GM18858 (cell line): ENCODE measurements at regions not wholly inside any gene's neighbourhood (a gene's known extent, or its start where the extent isn't known, plus 50 kb on each side); places are given as distances from the start of the nearest gene placed in this dataset.
A peak's percentile ranks its signal among the peaks of the same experiment; 100 is the strongest.
"Not testable (repeated sequence)": the region's sequence is repeated elsewhere in the genome, so short reads cannot be mapped to it uniquely, and the experiment has no call there.

Source experiments
- ATAC-seq: cut with Tn5 transposase; IDR thresholded peaks from one replicate; pipeline ENCODE4 v1.9.1; 2021; ENCODE audit not compliant: unreplicated experiment

DNA sequence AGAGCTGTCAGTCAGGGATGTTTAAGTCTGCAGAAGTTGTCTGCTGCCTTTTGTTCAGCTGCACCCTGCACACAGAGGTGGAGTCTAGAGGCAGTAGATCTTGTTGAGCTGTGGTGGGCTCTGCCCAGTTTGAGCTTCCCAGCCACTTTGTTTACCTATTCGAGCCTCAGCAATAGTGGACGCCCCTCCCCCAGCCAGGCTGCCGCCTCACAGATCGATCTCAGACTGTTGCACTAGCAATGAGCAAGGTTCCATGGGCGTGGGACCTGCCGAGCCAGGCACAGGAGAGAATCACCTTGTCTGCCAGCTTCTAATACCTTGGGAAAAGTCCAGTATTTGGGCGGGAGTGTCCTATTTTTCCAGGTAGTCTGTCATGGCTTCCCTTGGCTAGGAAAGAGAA is 225.1 kb upstream of the RASA1 start:
- no peak for ATAC-seq

DNA sequence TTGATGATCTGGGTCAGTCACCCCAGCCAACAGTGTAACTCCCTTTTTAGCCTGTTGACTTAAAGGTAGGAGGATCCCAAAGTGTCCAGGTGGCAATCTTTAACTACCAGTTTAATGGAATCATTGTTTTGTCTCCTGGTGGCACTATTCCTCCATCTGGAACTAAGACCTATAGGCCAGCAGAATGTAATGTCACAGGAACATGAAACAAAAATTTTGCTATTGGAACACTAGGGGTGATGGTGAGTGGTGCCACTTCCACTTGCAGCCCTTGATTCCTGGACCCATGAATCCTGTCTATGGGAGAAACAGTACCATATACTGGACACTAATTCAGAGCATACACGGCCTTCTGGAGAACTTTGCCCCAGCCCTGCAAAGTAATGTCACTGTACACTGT is 219.5 kb upstream of the RASA1 start:
- ATAC-seq, result no peak

DNA sequence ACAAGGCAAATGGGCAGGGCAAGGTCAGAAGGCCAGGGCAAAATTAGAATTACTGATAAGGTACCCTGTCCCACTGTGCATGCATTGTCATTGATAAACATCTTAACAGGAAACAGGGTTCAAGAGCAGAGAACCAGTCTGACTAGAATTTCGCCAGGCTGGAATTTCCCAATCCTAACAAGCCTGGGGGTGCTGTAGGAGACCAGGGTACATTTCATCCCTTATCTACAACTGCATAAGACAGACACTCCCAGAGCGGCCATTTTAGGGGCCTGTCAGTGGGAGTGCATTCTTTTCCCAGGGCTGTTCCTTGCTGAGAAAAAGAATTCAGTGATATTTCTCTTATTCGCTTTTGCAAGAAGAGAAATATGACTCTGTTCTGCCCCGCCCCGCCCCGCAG is 218.7 kb upstream of the RASA1 start:
- not testable (repeated sequence) for ATAC-seq

DNA sequence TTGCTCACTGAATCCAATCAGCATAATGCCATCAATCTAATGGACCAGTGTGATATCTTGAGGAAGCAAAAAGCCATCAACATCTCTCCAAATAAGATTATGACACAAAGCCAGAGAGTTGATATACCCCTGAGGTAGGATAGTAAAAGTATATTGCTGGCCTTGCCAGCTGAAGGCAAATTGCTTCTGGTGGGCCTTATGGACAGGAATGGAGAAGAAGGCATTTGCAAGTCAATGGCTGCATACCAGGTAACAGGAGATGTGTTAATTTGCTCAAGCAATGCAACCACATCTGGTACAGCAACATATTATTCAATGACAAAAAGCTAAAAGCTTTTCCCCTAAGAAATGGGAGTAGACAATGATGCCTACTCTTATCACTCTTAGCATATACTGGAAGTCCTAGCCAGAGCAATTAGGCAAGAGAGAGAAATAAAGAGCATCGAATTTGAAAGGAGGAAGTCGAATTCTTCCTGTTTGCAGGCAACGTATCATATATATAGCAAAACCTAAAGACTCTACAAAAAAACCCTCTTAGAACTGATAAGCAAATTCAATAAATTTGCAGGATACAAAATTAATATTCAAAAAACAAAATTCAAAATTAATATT is 216.1 kb upstream of the RASA1 start:
- ATAC-seq, result no peak

DNA sequence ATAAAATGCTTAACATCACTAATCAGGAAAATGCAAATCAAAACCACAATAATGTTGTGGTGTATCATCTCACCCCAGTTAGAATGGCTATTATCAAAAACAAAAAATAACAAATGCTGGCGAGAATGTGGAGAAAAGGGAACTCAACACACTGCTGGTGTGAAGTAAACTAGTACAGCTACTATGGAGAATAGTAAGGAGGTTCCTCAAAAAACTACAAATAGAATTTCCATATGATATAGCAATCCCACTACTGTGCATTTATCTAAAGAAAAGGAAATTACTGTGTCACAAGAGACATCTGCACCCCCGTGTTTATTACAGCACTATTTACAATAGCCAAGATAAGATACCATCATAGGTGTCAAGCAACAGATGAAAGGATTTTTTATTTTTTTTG is 214.5 kb upstream of the RASA1 start:
- no peak for ATAC-seq

DNA sequence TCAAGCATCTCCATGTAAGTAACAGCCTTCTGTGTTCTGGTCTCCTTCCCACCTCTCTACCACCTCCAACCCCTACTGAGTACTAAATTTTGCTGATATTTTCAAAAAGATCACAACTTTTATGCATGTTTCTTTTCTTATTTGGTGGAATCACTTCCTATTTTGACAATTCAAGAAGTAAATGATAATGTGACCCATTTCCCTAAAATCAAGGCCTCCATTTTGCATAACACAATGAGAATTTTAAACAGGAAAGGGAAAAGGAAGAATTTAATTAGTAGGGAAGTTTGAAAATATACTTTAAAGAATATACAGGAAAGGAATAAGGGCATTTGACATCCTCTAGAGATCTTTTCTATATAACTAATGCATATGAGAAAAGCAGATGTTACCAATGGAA is 212.9 kb upstream of the RASA1 start:
- no peak for ATAC-seq

DNA sequence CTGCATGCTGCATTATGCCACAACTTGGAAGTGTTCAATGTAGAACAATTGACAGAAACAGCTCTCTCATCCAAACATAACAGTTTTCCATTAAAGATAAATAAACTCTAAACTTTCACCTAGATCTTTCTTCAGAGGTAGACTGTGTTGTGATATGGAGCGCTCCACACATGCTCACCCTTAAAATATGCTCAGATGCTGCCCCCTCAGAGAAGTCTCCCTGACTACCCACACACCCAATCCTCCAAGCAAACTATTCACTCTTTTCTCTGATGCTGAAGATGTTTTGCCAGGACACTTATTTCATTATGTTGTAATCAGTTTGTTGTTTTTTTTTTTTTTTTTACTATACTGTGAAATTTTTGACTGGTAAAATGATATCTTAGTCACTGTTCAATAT is 206.6 kb upstream of the RASA1 start:
- ATAC-seq, result no peak

DNA sequence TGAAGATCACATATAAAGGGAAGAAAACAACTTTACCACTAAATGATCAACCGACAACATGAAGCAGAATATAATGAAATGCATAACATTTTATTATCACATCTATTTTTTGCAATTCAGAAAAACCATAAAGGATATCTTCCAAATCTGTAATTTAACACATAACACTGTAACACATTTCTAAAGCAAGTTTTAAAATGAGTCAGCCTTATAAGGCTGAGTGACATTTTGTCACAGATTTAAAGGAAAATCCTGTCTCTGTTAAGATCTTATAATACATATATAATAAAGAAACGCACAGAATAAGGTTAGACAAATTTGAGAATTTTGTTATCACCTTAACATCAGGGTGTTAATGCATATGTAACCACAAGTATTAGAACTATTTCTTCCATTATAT is 198.4 kb upstream of the RASA1 start:
- ATAC-seq, result no peak

DNA sequence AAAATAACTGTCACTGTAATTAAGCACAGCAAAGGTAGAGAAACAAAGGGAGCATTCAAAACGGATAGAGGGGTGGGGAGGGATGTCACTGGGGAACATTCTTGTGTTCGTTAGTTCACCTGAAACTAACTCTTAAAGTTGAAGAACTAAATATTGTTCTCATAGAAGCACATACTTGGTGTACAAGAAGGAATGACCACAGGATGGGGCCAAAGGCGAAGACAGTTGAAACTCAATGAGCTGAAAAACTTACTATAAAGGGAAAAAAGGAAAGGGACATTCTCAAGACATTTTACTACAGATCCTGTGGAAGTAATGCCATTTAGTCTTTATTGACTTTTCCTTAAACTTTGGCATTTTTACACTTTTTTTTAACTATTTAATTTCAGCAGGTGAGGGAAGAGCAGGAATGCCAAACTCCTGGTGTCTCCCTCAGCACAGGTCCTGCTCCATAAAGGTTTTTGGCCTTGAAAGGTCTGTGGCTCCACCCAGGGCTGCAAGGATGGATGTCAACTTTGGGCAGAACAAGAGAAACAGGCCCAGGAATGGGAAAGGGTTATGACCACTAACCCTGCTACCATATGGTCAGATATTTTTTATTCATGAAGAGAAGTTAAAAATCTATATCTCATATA is 197.6 kb upstream of the RASA1 start:
- ATAC-seq, result no peak

DNA sequence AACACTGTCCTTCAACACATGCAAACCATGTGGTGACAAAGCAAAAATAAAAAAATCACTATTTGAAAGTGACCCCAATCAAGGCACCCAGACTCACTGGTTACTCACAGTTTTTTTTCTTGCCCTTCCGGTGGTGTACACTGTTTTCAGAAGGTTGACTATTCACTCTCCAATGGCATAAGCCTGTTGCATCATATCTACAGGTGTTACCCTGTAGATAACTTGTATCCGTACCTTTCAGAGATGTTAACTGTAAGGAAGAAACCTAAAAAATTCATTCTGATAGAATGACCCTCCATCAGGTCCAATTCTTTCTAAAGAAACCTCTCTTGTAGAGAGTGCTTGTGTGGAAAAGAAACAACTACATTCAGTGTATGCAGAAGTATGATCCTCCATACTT is 193.6 kb upstream of the RASA1 start:
- no peak for ATAC-seq

DNA sequence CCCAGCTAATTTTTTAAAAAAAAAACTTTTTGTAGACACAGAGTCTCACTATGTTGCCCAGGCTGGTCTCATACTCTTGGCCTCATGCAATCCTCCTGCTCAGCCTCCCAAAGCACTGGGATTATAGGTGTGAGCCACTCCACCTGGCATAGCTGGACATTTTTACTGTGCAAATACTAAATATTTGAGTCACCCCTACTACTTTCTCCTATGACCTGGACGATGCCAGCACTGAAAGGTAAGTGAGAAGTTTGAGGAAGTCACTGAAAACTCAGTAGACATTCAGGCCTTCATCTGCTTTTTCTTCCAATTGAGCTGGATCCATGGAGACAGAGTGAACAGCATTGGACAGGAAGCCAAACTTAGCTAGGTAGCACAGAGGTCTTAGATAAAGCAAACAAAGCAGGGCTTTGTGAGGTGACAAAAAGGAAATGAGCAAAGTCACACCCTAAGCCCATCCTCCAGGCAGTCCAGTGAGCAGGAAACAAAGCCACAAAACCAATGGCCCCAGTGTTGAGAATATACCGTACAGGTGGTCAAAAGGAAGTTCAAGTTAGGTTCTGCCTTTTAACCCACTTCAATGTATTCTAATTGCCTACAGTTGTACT is 192.6 kb upstream of the RASA1 start:
- peak; percentile 89 for ATAC-seq

DNA sequence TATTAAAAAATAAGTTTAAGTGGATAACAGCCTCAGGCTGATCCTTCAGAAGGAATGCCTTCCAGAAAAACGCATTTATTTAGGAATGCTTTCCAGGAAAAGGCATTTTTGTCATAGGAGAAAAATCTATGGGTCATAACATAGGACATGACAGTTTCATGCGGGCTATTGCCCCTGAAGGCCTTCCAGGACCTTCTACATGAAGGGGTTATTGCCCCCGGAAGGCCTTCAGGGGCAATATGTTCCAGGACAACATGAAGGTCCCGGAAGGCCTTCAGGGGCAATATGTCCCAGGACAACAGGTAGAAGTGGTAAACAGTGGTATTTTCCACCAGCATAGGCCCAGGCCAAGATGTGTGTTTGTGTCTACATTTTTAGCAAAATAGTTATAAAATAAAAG is 191.3 kb upstream of the RASA1 start:
- ATAC-seq, result no peak

DNA sequence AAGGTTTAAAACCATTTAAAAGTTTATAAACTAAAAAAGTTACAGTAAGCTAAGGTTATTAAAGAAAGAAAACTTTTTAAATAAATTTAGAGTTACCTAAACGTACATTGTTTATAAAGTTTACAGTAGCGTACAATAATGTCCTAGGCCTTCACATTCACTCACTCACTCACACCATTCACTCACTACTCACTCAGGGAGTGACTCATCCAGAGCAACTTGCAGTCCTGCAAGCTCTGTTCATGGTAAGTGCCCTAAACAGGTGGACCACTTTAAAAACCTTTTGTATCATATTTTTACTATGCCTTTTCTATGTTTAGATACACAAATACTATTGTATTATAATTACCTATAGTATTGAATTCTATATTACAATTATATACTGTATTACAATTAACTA is 190.8 kb upstream of the RASA1 start:
- no peak for ATAC-seq

DNA sequence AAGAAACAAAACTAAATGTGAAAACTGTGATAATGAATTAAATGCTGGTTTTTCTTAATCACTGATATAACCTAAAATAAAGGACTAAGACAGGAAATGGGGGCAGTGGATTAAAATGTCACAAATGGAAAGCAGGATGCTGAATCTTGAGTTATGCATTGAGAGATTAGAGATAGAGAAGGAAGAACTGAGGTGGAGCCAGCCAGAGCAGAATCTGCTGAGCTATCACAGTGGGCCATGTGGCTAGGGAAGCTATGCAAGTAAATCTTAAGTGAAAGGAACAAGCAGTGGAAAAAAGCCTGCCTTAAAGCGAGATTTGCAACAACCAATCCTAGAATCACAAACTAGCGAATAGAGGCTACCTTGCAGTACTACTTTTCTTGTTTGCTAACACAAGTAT is 188.5 kb upstream of the RASA1 start:
- no peak for ATAC-seq

DNA sequence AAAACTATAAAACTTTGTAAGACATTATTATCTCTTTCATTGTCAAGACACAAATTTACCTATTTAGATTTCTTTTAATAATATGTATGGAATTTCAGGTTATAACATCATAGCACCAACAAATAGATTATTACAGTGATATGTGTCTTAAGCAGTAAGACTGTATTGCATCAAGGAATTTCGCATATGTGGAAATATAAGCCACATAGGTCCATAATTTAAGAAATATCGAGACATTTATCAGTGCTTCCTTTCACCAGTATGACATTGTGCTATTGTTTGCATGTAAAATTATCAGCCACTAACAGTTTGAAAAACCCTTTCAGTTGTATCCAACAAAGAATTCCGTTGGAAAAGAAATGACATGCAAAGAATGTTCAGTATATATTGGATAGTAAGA is 186.7 kb upstream of the RASA1 start:
- no peak for ATAC-seq

DNA sequence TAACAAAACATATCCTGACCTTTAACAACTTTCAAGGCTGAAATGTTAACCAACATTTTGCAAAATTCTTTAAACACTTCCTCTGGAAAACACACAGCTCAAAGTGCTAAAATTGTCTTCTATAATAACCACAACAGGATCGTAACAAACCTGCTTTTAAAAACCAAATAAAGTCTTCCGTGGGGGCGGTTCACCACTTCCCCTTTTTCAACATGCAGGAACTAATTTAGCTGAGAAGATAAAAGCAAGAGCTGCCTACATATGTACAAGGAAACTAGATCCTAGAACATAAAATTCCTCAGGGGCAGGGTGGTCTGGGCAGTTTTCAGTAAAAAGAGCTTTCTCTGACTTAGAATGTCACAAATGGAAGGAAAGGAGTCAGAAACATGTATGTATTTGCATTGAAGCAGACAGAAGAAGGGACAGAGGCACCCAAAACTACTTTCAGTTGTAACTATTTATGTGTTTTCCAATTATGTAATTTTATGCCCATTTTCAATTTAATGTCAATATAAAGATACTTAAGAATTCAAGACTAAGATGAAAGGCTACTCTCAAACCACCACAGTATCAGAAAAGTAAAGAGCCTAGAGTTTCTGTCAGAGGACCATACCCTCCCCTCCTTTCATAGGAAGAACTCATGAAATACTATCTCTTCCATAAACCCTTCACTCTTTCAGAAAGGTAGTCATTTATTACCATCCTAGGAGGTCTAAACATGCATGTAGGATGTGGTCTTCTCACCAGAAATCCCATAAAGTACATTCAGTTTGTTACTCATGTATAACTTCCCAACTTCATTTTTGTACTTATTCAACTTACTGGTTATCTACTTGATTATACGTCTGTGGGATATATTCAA is 185.9 kb upstream of the RASA1 start:
- ATAC-seq, result peak; percentile 73

DNA sequence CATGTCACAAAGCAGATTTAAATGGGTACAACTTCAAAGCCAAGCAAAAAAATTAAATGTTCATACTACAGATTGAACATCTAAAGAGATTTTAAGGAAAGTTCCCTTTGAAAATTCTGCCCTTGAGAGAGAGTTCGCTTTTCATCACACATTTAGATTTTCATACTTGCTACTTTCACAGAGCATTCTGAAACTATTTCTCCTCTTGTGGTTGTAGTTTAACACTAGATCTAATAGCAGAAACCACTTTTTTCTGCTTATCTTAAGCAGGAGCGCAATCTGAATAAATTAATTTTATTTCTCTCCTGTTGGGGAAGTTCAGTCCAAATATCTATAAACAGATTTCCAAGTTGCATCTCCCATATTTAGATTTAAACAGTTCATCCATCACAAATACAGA is 173.3 kb upstream of the RASA1 start:
- no peak for ATAC-seq

DNA sequence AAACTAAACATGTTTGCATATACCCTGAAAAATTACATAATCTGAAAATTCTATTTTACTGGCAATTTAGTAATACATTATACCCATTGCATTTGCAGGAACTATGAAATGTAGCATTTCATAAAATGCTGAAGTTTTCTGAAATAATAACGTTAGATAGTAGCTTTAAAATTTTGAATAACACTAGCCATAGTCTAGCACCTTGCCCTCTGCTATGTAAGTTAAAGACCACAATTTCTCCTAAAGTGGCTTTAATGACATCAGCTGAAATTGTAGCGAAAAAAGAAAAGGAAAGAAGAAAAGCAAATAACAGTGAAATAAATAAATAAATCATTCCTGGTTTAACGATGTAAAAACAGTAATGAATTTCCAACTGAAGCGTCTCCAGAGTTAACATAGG is 172.8 kb upstream of the RASA1 start:
- no peak for ATAC-seq

DNA sequence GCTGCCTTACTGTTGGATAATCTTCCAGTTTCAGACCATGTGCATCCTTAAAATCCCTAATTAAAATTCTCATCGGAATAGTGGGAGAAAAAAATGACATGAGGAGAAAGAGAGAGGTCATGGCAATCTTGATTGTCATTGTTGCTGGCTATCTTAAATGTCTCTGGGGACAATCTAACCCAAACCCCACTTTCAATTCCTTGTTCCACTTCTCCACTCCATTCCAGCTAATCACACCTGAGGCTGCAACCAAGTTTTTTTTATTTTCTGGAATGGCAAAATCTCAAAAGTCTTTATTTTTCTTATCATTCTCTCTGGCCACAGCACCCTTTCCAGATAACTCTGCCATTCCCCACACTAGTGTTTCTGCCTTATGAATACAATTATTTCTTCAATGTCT is 171.9 kb upstream of the RASA1 start:
- no peak for ATAC-seq

DNA sequence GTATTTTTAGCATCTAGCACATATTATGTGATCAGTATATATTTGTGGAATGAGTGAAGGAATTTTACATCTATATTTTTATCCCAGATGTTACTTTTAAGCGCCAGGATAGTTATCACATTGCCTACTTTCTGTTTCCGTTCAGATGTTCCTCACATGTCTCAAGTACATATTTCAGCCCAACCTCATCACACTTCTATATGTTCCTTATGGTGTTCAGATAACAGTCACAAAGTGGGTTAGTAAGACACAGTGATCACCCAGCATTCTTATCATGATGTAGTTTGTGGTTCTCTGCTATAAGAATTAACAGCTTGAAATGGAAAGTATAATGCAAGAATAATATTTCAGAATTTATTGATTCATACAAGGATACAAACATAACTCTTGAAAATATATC is 170.0 kb upstream of the RASA1 start:
- ATAC-seq, result no peak

DNA sequence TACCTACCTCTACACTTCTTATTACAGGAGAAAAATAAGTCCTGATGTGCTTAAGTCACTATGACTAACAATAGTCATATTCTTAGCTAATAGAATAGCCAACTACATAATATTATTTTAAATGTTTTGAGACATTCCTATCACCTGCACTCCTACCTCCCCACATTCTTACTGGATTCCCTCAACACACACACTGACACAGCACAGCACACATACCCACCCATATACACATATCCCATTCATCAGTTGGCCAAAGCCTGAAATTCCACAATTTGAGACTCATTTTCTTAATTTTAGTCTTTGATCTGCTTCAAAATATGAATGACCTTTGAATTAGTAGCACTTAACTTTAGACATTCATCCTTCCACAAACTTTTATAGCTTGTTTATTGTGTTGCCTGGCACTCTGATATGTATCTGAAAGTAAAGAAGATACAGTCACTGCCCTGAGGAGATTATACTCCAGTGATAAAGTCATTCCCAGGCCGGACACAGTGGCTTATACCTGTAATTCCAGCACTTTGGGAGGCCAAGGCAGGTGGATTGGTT is 168.3 kb upstream of the RASA1 start:
- ATAC-seq, result no peak

DNA sequence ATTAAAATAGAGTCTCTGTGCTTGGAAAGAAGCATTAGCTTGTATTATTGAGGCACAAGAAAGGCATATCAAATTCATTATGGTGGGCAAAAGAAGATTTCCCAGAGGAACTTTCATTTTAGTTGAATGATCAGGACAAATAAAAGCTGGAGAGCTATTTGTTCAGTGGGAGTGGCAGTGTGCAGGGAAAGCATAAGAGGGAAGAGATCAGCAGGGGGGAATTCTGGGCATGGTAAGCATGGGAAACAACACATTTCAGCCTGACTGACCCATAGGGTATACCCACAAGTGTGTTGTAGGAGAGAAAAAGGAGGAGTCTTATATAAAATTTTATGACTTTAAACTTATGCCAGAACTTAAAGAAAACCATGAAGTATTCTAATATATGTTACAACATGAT is 167.7 kb upstream of the RASA1 start:
- ATAC-seq, result no peak
